ENCODE measurements at regions not wholly inside any gene's neighbourhood (a gene's known extent, or its start where the extent isn't known, plus 50 kb on each side); places are given as distances from the start of the nearest gene placed in this dataset.

DNA sequence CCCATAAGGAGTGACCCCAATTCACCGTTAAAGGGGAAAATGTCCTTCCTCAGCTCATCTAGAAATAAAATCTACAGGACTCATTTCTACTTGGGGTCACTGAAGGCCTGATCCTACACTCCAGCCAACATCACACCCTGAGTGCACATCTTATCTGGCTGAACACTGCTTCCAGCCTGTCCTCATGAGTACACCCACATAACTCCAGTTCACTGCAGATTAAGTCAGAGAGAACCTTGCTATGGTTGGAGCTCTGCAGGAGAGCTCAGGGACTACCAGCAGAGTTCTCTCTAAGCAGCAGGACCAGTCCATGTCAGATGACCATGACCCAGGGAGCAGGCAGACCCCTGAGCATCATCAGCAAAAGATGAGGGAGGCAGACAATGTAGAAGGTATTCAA lies 126.9 kb upstream of the MAP3K1 start:
- TF ChIP-seq GATA3 (IDR thresholded peaks at IDR 0.05; ENCODE audit: low read depth, low read length) (no peak), GATA2 (IDR thresholded peaks at IDR 0.05; ENCODE audit: low read depth, low read length) (no peak)

Data from SH-SY5Y (cell line).